Astrocyte (in vitro differentiated cells and primary cell): ENCODE measurements at regions not wholly inside any gene's neighbourhood (a gene's known extent, or its start where the extent isn't known, plus 50 kb on each side); places are given as distances from the start of the nearest gene placed in this dataset.

Source experiments
- EZH2 ChIP-seq: IDR thresholded peaks from 2 replicates; pipeline ENCODE4 v1.6.1; 2012; ENCODE audit warnings: mild to moderate bottlenecking, low read length, inconsistent platforms; ENCODE audit not compliant: insufficient read depth
- TF ChIP-seq, protein P1 (sequence below): IDR thresholded peaks from 2 replicates; pipeline ENCODE4 v1.5.1; 2011; ENCODE audit warnings: low read depth, mild to moderate bottlenecking, inconsistent platforms, low read length, moderate library complexity; ENCODE audit not compliant: insufficient read depth

DNA sequence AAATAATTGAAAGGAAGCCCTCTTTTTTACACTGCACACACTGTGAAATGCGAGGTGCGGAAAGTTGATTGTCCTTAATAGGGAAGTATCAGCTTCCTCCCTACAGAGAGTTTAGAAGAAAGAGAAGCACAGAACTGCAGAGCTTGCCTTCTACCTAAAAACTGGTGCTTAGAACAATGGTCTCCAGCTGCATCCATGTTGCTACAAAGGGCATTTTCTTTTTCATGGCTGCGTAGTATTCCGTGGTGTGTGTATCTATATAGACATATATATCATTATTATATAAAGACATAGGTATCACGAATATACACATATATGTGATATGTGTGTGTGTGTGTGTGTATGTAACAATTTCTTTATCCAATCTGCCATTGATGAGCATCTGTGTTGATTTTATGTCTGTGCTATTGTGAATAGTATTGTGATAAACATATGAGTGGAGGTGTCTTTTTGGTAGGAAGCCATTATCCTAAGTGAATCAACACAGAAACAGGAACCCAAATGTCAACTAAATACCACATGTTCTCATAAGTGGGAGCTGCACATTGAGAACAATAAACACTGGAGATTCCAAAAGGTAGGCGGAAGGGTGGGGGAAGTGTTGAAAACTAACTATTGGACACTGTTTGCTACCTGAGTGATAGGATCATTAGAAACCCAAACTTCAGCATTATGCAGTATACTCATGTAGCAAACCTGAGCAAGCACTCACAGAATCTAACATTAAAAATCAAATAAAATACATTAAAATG, 290.0 kb upstream of the RUNX1 start:
- TF ChIP-seq, protein P1, sequence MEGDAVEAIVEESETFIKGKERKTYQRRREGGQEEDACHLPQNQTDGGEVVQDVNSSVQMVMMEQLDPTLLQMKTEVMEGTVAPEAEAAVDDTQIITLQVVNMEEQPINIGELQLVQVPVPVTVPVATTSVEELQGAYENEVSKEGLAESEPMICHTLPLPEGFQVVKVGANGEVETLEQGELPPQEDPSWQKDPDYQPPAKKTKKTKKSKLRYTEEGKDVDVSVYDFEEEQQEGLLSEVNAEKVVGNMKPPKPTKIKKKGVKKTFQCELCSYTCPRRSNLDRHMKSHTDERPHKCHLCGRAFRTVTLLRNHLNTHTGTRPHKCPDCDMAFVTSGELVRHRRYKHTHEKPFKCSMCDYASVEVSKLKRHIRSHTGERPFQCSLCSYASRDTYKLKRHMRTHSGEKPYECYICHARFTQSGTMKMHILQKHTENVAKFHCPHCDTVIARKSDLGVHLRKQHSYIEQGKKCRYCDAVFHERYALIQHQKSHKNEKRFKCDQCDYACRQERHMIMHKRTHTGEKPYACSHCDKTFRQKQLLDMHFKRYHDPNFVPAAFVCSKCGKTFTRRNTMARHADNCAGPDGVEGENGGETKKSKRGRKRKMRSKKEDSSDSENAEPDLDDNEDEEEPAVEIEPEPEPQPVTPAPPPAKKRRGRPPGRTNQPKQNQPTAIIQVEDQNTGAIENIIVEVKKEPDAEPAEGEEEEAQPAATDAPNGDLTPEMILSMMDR, result no peak
- TF ChIP-seq EZH2, result no peak
